ENCODE measurements at regions not wholly inside any gene's neighbourhood (a gene's known extent, or its start where the extent isn't known, plus 50 kb on each side); places are given as distances from the start of the nearest gene placed in this dataset.

GRCh38 chr1:229769809-229770208 lies 143.8 kb downstream of the URB2 start:
- no peaks in the 10 kb centered on the region for H3K36me3 Mint-ChIP-seq (ENCODE audit: unreplicated experiment)
- no peaks in the 10 kb centered on the region for H3K9me3 Mint-ChIP-seq (ENCODE audit: unreplicated experiment)
- DNase-seq (ENCODE audit: extremely low spot score, unreplicated experiment) = no peak
- no peaks in the 10 kb centered on the region for H3K4me1 Mint-ChIP-seq (ENCODE audit: unreplicated experiment)
- H3K27ac Mint-ChIP-seq (ENCODE audit: unreplicated experiment) = no peak overlapping the region
- no peak overlapping the region for H3K4me3 Mint-ChIP-seq (ENCODE audit: unreplicated experiment)
- peaks cover 55% of the 10 kb centered on the region for H3K27me3 Mint-ChIP-seq (ENCODE audit: unreplicated experiment)
- TF ChIP-seq, protein P1, sequence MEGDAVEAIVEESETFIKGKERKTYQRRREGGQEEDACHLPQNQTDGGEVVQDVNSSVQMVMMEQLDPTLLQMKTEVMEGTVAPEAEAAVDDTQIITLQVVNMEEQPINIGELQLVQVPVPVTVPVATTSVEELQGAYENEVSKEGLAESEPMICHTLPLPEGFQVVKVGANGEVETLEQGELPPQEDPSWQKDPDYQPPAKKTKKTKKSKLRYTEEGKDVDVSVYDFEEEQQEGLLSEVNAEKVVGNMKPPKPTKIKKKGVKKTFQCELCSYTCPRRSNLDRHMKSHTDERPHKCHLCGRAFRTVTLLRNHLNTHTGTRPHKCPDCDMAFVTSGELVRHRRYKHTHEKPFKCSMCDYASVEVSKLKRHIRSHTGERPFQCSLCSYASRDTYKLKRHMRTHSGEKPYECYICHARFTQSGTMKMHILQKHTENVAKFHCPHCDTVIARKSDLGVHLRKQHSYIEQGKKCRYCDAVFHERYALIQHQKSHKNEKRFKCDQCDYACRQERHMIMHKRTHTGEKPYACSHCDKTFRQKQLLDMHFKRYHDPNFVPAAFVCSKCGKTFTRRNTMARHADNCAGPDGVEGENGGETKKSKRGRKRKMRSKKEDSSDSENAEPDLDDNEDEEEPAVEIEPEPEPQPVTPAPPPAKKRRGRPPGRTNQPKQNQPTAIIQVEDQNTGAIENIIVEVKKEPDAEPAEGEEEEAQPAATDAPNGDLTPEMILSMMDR (IDR thresholded peaks at IDR 0.05) = no peak

GRCh38 chr1:229778794-229779193 lies 152.7 kb downstream of the URB2 start:
- peaks cover 3% of the 10 kb centered on the region for H3K9me3 Mint-ChIP-seq (ENCODE audit: unreplicated experiment)
- peaks cover 7% of the 10 kb centered on the region for H3K4me1 Mint-ChIP-seq (ENCODE audit: unreplicated experiment)
- TF ChIP-seq, protein P1 (IDR thresholded peaks at IDR 0.05) = no peak
- DNase-seq (ENCODE audit: extremely low spot score, unreplicated experiment) = no peak
- H3K27ac Mint-ChIP-seq (ENCODE audit: unreplicated experiment) = no peak overlapping the region
- H3K4me3 Mint-ChIP-seq (ENCODE audit: unreplicated experiment) = no peak overlapping the region
- no peaks in the 10 kb centered on the region for H3K36me3 Mint-ChIP-seq (ENCODE audit: unreplicated experiment)
- H3K27me3 Mint-ChIP-seq (ENCODE audit: unreplicated experiment) = peaks cover 31% of the 10 kb centered on the region

DNA sequence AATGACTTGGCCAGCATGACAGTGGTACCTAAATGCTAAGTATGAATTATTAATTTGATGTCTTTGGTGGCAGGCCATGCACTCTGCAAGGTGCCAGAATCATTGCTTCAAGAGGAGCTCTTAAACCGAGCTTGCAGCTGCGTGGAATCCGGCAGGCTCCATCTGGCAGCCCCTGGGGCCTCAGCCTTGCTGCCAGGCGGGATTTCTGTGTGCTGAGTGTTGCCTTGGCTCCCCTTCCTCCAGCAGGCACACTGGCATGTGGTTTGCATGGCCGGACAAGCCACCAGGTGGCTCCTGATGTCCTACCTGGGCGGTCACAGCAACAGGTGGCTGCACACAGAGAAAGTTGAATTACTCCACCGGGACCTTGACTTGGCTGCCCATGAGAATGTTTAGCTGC lies 155.4 kb downstream of the URB2 start:
- Mint-ChIP-seq H3K27me3 (ENCODE audit: unreplicated experiment) (peaks cover 22% of the 10 kb centered on the region), H3K27ac (ENCODE audit: unreplicated experiment) (no peak overlapping the region), H3K4me1 (ENCODE audit: unreplicated experiment) (peaks cover 7% of the 10 kb centered on the region), H3K36me3 (ENCODE audit: unreplicated experiment) (no peaks in the 10 kb centered on the region), H3K4me3 (ENCODE audit: unreplicated experiment) (no peak overlapping the region), H3K9me3 (ENCODE audit: unreplicated experiment) (peaks cover 3% of the 10 kb centered on the region)
- TF ChIP-seq, protein P1 (IDR thresholded peaks at IDR 0.05) = no peak
- DNase-seq (ENCODE audit: extremely low spot score, unreplicated experiment) = no peak

- peaks cover 25% of the 10 kb centered on the region for H3K27me3 Mint-ChIP-seq (ENCODE audit: unreplicated experiment)
Observed at GRCh38 chr1:229782469-229782868, 156.4 kb downstream of the URB2 start.

DNA sequence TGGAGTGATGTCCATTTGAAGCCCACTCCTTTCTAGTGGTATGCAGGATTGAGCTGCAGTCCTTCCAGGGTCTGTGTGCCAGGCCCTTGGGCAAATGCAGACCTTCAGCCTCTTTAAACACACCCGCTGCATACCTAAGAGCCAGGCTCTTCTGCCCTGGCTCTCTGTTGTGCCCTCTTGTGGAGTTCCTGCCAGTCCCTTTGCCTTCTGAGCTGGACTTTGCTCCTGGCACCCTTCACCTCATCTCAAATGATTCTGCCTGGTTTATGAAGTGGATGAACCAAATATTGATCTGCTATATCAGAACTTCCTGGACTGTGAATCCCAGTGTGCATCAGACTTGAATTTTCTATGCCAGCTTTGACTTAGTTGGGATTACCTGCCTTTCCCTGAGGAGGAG lies 158.8 kb downstream of the URB2 start:
- Mint-ChIP-seq H3K4me1 (ENCODE audit: unreplicated experiment) (peaks cover 7% of the 10 kb centered on the region), H3K4me3 (ENCODE audit: unreplicated experiment) (no peak overlapping the region), H3K27me3 (ENCODE audit: unreplicated experiment) (peaks cover 36% of the 10 kb centered on the region), H3K36me3 (ENCODE audit: unreplicated experiment) (no peaks in the 10 kb centered on the region), H3K27ac (ENCODE audit: unreplicated experiment) (no peak overlapping the region), H3K9me3 (ENCODE audit: unreplicated experiment) (no peaks in the 10 kb centered on the region)
- TF ChIP-seq, protein P1 (IDR thresholded peaks at IDR 0.05) = no peak
- DNase-seq (ENCODE audit: extremely low spot score, unreplicated experiment) = no peak

More at GRCh38 chr1:229782469-229782868, 156.4 kb downstream of the URB2 start:
- Mint-ChIP-seq H3K9me3 (ENCODE audit: unreplicated experiment) (no peaks in the 10 kb centered on the region), H3K36me3 (ENCODE audit: unreplicated experiment) (no peaks in the 10 kb centered on the region), H3K4me3 (ENCODE audit: unreplicated experiment) (no peak overlapping the region), H3K4me1 (ENCODE audit: unreplicated experiment) (peaks cover 7% of the 10 kb centered on the region), H3K27ac (ENCODE audit: unreplicated experiment) (no peak overlapping the region)
- TF ChIP-seq, protein P1 (IDR thresholded peaks at IDR 0.05) = no peak
- no peak for DNase-seq (ENCODE audit: extremely low spot score, unreplicated experiment)
